CD4-positive, alpha-beta memory T cell (primary cell): ENCODE measurements at regions not wholly inside any gene's neighbourhood (a gene's known extent, or its start where the extent isn't known, plus 50 kb on each side); places are given as distances from the start of the nearest gene placed in this dataset.
"Not testable (repeated sequence)": the region's sequence is repeated elsewhere in the genome, so short reads cannot be mapped to it uniquely, and the experiment has no call there.

Experiments
- CTCF ChIA-PET: fragments of 350-600 bp; sonication (Branson Sonifier 250); formaldehyde crosslinking; loops from one replicate; lab custom pipeline; 2021; ENCODE audit warnings: inconsistent platforms; ENCODE audit not compliant: partially characterized antibody; lab: Charles Lee
- POLR2A ChIA-PET: fragments of 350-600 bp; sonication (Branson Sonifier 250); formaldehyde crosslinking; loops from one replicate; lab custom pipeline; 2021; ENCODE audit not compliant: partially characterized antibody; lab: Charles Lee
- DNase-seq, 5 donors: peaks; one replicate each; pipeline versions ENCODE4 v3.0.0 to v3.0.0-alpha.2; 2020 to 2022; ENCODE audit warnings: mixed read lengths in 1 of 5
- H3K27ac ChIP-seq: one replicate; pipeline ENCODE4 v1.7.0; 2013; ENCODE audit warnings: low read depth, low read length
- H3K27me3 ChIP-seq: 2 replicates; pipeline ENCODE4 v1.7.0; 2013; ENCODE audit warnings: mild to moderate bottlenecking, low read length, moderate library complexity; ENCODE audit not compliant: insufficient read depth
- H3K36me3 ChIP-seq: 2 replicates; pipeline ENCODE4 v1.7.0; 2013; ENCODE audit warnings: mild to moderate bottlenecking, low read length, moderate library complexity; ENCODE audit not compliant: insufficient read depth
- H3K4me1 ChIP-seq: 2 replicates; pipeline ENCODE4 v1.7.0; 2013; ENCODE audit warnings: mild to moderate bottlenecking, low read length, moderate library complexity; ENCODE audit not compliant: insufficient read depth
- H3K4me3 ChIP-seq, 2 donors: one replicate each; pipeline ENCODE4 v1.7.0; 2013; ENCODE audit warnings: low read length in 2 of 2, mild to moderate bottlenecking in 1 of 2
- H3K9me3 ChIP-seq, 2 donors: one replicate each; pipeline ENCODE4 v1.7.0; 2013; ENCODE audit warnings: low read length in 2 of 2, control low read depth in 1 of 2; ENCODE audit not compliant: control insufficient read depth in 1 of 2
- H3K27ac Mint-ChIP-seq, 7 donors: one replicate each; pipeline ENCODE4 v1.8.0; 2020 to 2021; ENCODE audit warnings: mixed read lengths in 7 of 7, mild to moderate bottlenecking in 6 of 7, inconsistent platforms in 3 of 7, moderate library complexity in 3 of 7
- H3K27me3 Mint-ChIP-seq, 2 donors: one replicate each; pipeline ENCODE4 v1.8.0; 2020 to 2021; ENCODE audit warnings: mixed read lengths in 2 of 2
- H3K36me3 Mint-ChIP-seq, 2 donors: one replicate each; pipeline ENCODE4 v1.8.0; 2020 to 2021; ENCODE audit warnings: mixed read lengths in 2 of 2, inconsistent platforms in 1 of 2, mild to moderate bottlenecking in 1 of 2
- H3K4me1 Mint-ChIP-seq, 4 donors: one replicate each; pipeline ENCODE4 v1.8.0; 2020 to 2021; ENCODE audit warnings: mixed read lengths in 4 of 4, mild to moderate bottlenecking in 1 of 4
- H3K4me3 Mint-ChIP-seq, 8 donors: one replicate each; pipeline ENCODE4 v1.8.0; 2020 to 2021; ENCODE audit warnings: mixed read lengths in 8 of 8, mild to moderate bottlenecking in 7 of 8, moderate library complexity in 6 of 8, inconsistent platforms in 3 of 8
- H3K9me3 Mint-ChIP-seq, 8 donors: one replicate each; pipeline ENCODE4 v1.8.0; 2020 to 2021; ENCODE audit warnings: mixed read lengths in 8 of 8, mild to moderate bottlenecking in 5 of 8, inconsistent platforms in 3 of 8, moderate library complexity in 1 of 8
- intact Hi-C: fragments of 100-400 bp; cut with micrococcal nuclease; formaldehyde crosslinking; loops from one replicate; pipeline ENCODE4 v1.15.1; 2023

DNA sequence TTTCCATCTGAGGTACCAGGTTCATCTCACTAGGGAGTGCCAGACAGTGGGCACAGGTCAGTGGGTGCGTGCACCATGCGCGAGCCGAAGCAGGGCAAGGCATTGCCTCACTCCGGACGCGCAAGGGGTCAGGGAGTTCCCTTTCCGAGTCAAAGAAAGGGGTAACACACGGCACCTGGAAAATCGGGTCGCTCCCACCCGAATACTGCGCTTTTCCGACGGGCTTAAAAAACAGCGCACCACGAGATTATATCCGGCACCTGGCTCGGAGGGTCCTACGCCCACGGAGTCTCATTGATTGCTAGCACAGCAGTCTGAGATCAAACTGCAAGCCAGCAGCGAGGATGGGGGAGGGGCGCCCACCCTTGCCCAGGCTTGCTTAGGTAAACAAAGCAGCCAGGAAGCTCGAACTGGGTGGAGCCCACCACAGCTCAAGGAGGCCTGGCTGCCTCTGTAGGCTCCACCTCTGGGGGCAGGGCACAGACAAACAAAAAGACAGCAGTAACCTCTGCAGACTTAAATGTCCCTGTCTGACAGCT lies 242.5 kb downstream of the CYLC2 start:
- H3K36me3 ChIP-seq, H3K27ac Mint-ChIP-seq, H3K27me3 Mint-ChIP-seq, H3K36me3 Mint-ChIP-seq, POLR2A ChIA-PET, H3K27me3 ChIP-seq, H3K4me1 Mint-ChIP-seq, H3K9me3 ChIP-seq, intact Hi-C loops, H3K4me3 ChIP-seq, H3K27ac ChIP-seq, DNase-seq, CTCF ChIA-PET, H3K4me1 ChIP-seq, H3K4me3 Mint-ChIP-seq: not testable (repeated sequence)
- H3K9me3 Mint-ChIP-seq: peaks cover 3 to 11% (median 6%) of the 10 kb centered on the region in 8 donors

DNA sequence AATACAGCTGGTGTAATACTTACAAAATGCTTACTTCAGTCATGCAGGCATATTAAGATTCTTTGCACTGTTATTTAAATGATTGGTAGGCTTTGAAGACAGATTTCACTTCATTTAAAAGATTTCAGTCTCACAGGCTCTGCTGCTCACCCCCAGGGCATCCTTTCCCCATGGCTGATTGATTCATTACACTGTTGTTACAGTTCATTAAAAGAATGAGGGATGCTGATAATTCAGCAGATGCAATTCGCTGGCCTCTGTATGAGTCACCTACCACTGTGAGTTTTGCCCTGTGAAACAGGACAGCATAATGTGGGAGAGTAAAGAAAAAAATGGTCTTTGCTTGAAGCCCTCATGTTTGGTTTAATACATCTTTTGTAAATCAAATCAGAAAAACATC lies 246.9 kb downstream of the CYLC2 start:
- no peaks in the 10 kb centered on the region for H3K4me1 ChIP-seq
- no peaks in the 10 kb centered on the region for H3K27me3 ChIP-seq
- Mint-ChIP-seq H3K4me1 (no peaks in the 10 kb centered on the region), H3K27ac (no peak overlapping the region), H3K36me3 (no peaks in the 10 kb centered on the region), H3K4me3 (no peak overlapping the region), H3K9me3 (peaks cover 0 to 7% (median 3%) of the 10 kb centered on the region in 8 donors), H3K27me3 (no peaks in the 10 kb centered on the region)
- CTCF ChIA-PET: no interaction called here
- no peaks in the 10 kb centered on the region for H3K9me3 ChIP-seq
- intact Hi-C loops: no loop called here
- POLR2A ChIA-PET: no interaction called here
- no peak overlapping the region for H3K27ac ChIP-seq
- H3K36me3 ChIP-seq: no peaks in the 10 kb centered on the region
- DNase-seq: no peak
- no peak overlapping the region for H3K4me3 ChIP-seq

GRCh38 chr9:103242486-103242885 lies 247.4 kb downstream of the CYLC2 start:
- Mint-ChIP-seq H3K36me3 (no peaks in the 10 kb centered on the region), H3K4me1 (no peaks in the 10 kb centered on the region), H3K9me3 (peaks cover 0 to 7% (median 0%) of the 10 kb centered on the region in 8 donors), H3K27me3 (no peaks in the 10 kb centered on the region), H3K27ac (no peak overlapping the region), H3K4me3 (no peak overlapping the region)
- H3K4me1 ChIP-seq: no peaks in the 10 kb centered on the region
- H3K4me3 ChIP-seq: no peak overlapping the region
- H3K36me3 ChIP-seq: no peaks in the 10 kb centered on the region
- no peaks in the 10 kb centered on the region for H3K9me3 ChIP-seq
- H3K27me3 ChIP-seq: no peaks in the 10 kb centered on the region
- DNase-seq: no peak
- no peak overlapping the region for H3K27ac ChIP-seq
- intact Hi-C loops: no loop called here
- POLR2A ChIA-PET: no interaction called here
- CTCF ChIA-PET: no interaction called here

DNA sequence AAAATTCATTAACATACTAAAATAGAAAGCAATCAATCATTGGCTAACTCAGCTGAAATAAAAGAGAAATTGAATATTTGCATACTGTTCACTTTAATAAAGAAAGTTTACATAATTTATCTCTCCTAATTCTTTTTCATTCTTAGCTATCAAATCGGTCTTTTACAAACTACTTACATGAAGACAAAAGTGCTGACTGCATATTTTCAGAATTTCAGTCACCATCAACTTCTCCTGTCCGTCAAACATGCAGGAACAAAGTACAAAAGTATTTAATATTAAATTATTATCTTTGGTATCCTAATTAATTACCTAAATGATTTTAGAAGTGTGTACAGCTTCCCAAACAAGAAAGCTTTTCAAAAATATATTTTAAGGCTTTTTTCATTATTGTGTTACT lies 248.4 kb downstream of the CYLC2 start:
- no peaks in the 10 kb centered on the region for H3K36me3 Mint-ChIP-seq
- H3K27ac ChIP-seq: no peak overlapping the region
- H3K27ac Mint-ChIP-seq: no peak overlapping the region
- H3K9me3 Mint-ChIP-seq: peaks cover 0 to 7% (median under 1%) of the 10 kb centered on the region in 8 donors
- no peaks in the 10 kb centered on the region for H3K4me1 Mint-ChIP-seq
- no peak for DNase-seq
- POLR2A ChIA-PET: no interaction called here
- H3K9me3 ChIP-seq: no peaks in the 10 kb centered on the region
- H3K4me3 Mint-ChIP-seq: no peak overlapping the region
- no peaks in the 10 kb centered on the region for H3K4me1 ChIP-seq
- no peaks in the 10 kb centered on the region for H3K27me3 ChIP-seq
- intact Hi-C loops: no loop called here
- H3K4me3 ChIP-seq: no peak overlapping the region
- no peaks in the 10 kb centered on the region for H3K36me3 ChIP-seq
- CTCF ChIA-PET: no interaction called here
- no peaks in the 10 kb centered on the region for H3K27me3 Mint-ChIP-seq

DNA sequence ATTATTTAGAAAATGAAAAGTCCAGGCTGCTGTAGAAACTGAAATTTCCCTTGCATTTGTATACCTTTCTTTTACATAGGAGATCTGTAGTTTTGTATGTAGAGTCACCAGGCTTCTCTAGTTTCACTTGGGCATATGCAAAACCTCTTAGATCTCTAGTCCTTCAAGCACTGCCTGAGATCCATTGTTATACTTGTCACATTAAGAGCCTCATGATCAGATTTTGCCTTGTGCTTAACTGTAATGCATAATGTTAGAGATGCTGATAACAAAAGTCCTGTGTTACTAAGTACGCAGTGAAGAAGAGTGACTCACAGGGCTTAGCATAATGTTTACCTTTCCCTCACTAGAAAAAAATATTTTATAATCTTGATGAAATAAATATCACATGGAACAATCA lies 250.2 kb downstream of the CYLC2 start:
- H3K36me3 ChIP-seq: no peaks in the 10 kb centered on the region
- Mint-ChIP-seq H3K27me3 (no peaks in the 10 kb centered on the region), H3K36me3 (no peaks in the 10 kb centered on the region), H3K4me1 (no peaks in the 10 kb centered on the region), H3K4me3 (no peak overlapping the region), H3K27ac (no peak overlapping the region), H3K9me3 (peaks cover 0 to 11% (median 1%) of the 10 kb centered on the region in 8 donors)
- no peak overlapping the region for H3K4me3 ChIP-seq
- H3K4me1 ChIP-seq: no peaks in the 10 kb centered on the region
- no peaks in the 10 kb centered on the region for H3K27me3 ChIP-seq
- no peaks in the 10 kb centered on the region for H3K9me3 ChIP-seq
- ChIA-PET POLR2A (no interaction called here), CTCF (no interaction called here)
- no peak overlapping the region for H3K27ac ChIP-seq
- intact Hi-C loops: no loop called here
- no peak for DNase-seq

DNA sequence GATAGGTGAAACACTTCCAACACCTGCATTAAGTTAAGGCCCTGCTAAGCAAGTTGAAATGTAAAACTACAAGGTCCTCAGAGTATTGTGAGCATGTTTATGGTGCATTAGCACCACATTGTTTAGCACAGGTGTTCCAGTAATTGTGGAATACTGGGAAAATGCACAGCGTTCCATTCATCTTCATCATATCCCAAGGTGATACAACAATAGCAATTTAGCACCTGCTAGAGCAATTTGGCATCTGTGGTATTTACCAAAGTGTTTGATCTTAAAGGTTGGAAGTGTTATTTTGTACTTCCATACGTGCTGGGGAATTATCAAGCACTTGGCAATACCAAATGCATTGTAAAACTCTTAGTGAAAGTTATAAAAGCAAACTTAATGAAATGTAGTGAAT lies 266.8 kb downstream of the CYLC2 start:
- H3K27ac ChIP-seq: no peak overlapping the region
- no peaks in the 10 kb centered on the region for H3K27me3 ChIP-seq
- Mint-ChIP-seq H3K4me1 (no peaks in the 10 kb centered on the region), H3K4me3 (no peak overlapping the region), H3K9me3 (peaks cover 0 to 23% (median 9%) of the 10 kb centered on the region in 8 donors), H3K27ac (no peak overlapping the region), H3K36me3 (no peaks in the 10 kb centered on the region), H3K27me3 (no peaks in the 10 kb centered on the region)
- H3K4me1 ChIP-seq: no peaks in the 10 kb centered on the region
- no peaks in the 10 kb centered on the region for H3K9me3 ChIP-seq
- CTCF ChIA-PET: no interaction called here
- H3K36me3 ChIP-seq: no peaks in the 10 kb centered on the region
- intact Hi-C loops: no loop called here
- DNase-seq: no peak
- H3K4me3 ChIP-seq: no peak overlapping the region
- POLR2A ChIA-PET: no interaction called here

- Mint-ChIP-seq H3K36me3 (no peaks in the 10 kb centered on the region), H3K4me1 (no peaks in the 10 kb centered on the region), H3K27ac (no peak overlapping the region), H3K4me3 (no peak overlapping the region), H3K9me3 (peaks cover 0 to 15% (median 7%) of the 10 kb centered on the region in 8 donors), H3K27me3 (no peaks in the 10 kb centered on the region)
- no peaks in the 10 kb centered on the region for H3K4me1 ChIP-seq
- intact Hi-C loops: no loop called here
- H3K36me3 ChIP-seq: no peaks in the 10 kb centered on the region
- H3K27ac ChIP-seq: no peak overlapping the region
- no peak overlapping the region for H3K4me3 ChIP-seq
- ChIA-PET CTCF (no interaction called here), POLR2A (no interaction called here)
- H3K9me3 ChIP-seq: no peaks in the 10 kb centered on the region
- H3K27me3 ChIP-seq: no peaks in the 10 kb centered on the region
- DNase-seq: no peak
Observed at GRCh38 chr9:103266064-103266463, 270.9 kb downstream of the CYLC2 start.

DNA sequence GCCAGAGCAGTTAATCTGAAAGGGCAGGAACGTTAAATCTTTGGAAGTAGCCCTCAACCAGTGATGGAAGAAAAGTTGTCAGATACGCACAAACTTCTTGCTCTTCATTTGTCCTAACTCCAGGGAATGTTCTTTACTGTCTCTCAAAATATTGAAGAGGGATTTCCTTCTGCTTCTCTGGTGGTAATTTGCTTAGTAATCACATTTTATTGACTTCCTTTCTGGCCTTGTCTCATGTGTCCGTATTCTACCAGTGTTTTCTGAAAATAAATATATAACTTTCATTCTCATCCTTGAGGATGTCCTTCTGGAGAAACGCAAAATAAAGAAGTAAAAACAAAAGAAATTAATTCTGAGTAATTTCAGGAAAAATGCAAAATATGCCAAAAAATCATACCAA lies 282.1 kb downstream of the CYLC2 start:
- H3K36me3 Mint-ChIP-seq: no peaks in the 10 kb centered on the region
- H3K9me3 Mint-ChIP-seq: peaks cover 0 to 14% (median 9%) of the 10 kb centered on the region in 8 donors

More for the DNA sequence above, 282.1 kb downstream of the CYLC2 start:
- DNase-seq: no peak
- Histone ChIP-seq H3K4me3 (no peak overlapping the region), H3K9me3 (no peaks in the 10 kb centered on the region), H3K27ac (no peak overlapping the region), H3K4me1 (no peaks in the 10 kb centered on the region), H3K36me3 (no peaks in the 10 kb centered on the region), H3K27me3 (no peaks in the 10 kb centered on the region)
- POLR2A ChIA-PET: no interaction called here
- CTCF ChIA-PET: no interaction called here
- no peaks in the 10 kb centered on the region for H3K4me1 Mint-ChIP-seq
- intact Hi-C loops: no loop called here
- no peaks in the 10 kb centered on the region for H3K27me3 Mint-ChIP-seq
- no peak overlapping the region for H3K27ac Mint-ChIP-seq
- no peak overlapping the region for H3K4me3 Mint-ChIP-seq
